ENCODE measurements at regions not wholly inside any gene's neighbourhood (a gene's known extent, or its start where the extent isn't known, plus 50 kb on each side); places are given as distances from the start of the nearest gene placed in this dataset.

- no peak for TF ChIP-seq POLR2AphosphoS5 (IDR thresholded peaks at IDR 0.05; ENCODE audit: low read depth, low read length)
- TF ChIP-seq SIN3A (IDR thresholded peaks at IDR 0.05; ENCODE audit: borderline replicate concordance, insufficient read depth, low read length) = no peak
- no peak for TF ChIP-seq TAF1 (IDR thresholded peaks at IDR 0.05; ENCODE audit: borderline replicate concordance, insufficient read depth, low read length)
Observed at GRCh38 chr15:101539492-101539891, 50.0 kb upstream of the PCSK6 start.

Measured in PFSK-1 (cell line).